Right atrium auricular region (tissue), 2 donors: ENCODE measurements at regions not wholly inside any gene's neighbourhood (a gene's known extent, or its start where the extent isn't known, plus 50 kb on each side); places are given as distances from the start of the nearest gene placed in this dataset.
A peak's percentile ranks its signal among the peaks of the same experiment; 100 is the strongest.

Experiments used
- DNase-seq: peaks from one replicate; pipeline ENCODE4 v3.0.0-alpha.2; 2019; ENCODE audit warnings: low spot score
- H3K27ac ChIP-seq, 2 donors: fragments of 200-600 bp; sonication (generic); 1 replicate in 1 of 2; 2 replicates in 1 of 2; pipeline ENCODE4 v1.5.1; 2016 to 2019
- H3K27me3 ChIP-seq, 2 donors: fragments of 200-600 bp; sonication (generic); one replicate each; pipeline versions ENCODE4 v1.5.1 to v1.6.0; 2017 to 2019
- H3K36me3 ChIP-seq: fragments of 200-600 bp; sonication (generic); one replicate; pipeline ENCODE4 v1.5.1; 2016
- H3K4me1 ChIP-seq, 2 donors: fragments of 200-600 bp; sonication (generic); one replicate each; pipeline versions ENCODE4 v1.5.1 to v1.6.0; 2017 to 2019
- H3K4me3 ChIP-seq, 2 donors: fragments of 200-600 bp; sonication (generic); 1 replicate in 1 of 2; 2 replicates in 1 of 2; pipeline ENCODE4 v1.5.1; 2017 to 2019; ENCODE audit warnings: mild to moderate bottlenecking in 1 of 2, moderate library complexity in 1 of 2
- H3K9me3 ChIP-seq, 2 donors: fragments of 200-600 bp; sonication (generic); one replicate each; pipeline ENCODE4 v1.5.1; 2019
- CTCF ChIP-seq, 2 donors: fragments of 200-600 bp; sonication (generic); IDR thresholded peaks; one replicate each; pipeline ENCODE4 v1.5.1; 2019; ENCODE audit warnings: antibody characterized with exemption in 2 of 2

- H3K36me3 ChIP-seq: no peaks in the 10 kb centered on the region
- H3K27me3 ChIP-seq: no peaks in the 10 kb centered on the region
- H3K4me1 ChIP-seq: peaks cover 0 to 37% of the 10 kb centered on the region in 2 donors
- H3K9me3 ChIP-seq: no peaks in the 10 kb centered on the region
- no peak for TF ChIP-seq CTCF (IDR thresholded peaks at IDR 0.05)
- no peak for DNase-seq
- no peak overlapping the region for H3K27ac ChIP-seq
- H3K4me3 ChIP-seq: no peak overlapping the region
Observed at GRCh38 chr15:69590932-69591524, 138.4 kb downstream of the RPLP1 start.

GRCh38 chr15:69591905-69592508 lies 139.4 kb downstream of the RPLP1 start:
- DNase-seq: no peak
- H3K27ac ChIP-seq: no peak overlapping the region
- H3K27me3 ChIP-seq: no peaks in the 10 kb centered on the region
- no peak overlapping the region for H3K4me3 ChIP-seq
- no peak for TF ChIP-seq CTCF (IDR thresholded peaks at IDR 0.05)
- peaks cover 0 to 40% of the 10 kb centered on the region in 2 donors for H3K4me1 ChIP-seq
- H3K36me3 ChIP-seq: no peaks in the 10 kb centered on the region
- H3K9me3 ChIP-seq: no peaks in the 10 kb centered on the region

- Histone ChIP-seq H3K27me3 (no peaks in the 10 kb centered on the region), H3K9me3 (no peaks in the 10 kb centered on the region), H3K36me3 (no peaks in the 10 kb centered on the region), H3K4me3 (no peak overlapping the region), H3K27ac (no peak overlapping the region), H3K4me1 (peaks cover 0 to 34% of the 10 kb centered on the region in 2 donors)
- DNase-seq: no peak
- TF ChIP-seq CTCF (IDR thresholded peaks at IDR 0.05): no peak
Observed at GRCh38 chr15:69592954-69593353, 140.3 kb downstream of the RPLP1 start.

GRCh38 chr15:69593488-69593887 lies 140.9 kb downstream of the RPLP1 start:
- Histone ChIP-seq H3K27me3 (no peaks in the 10 kb centered on the region), H3K9me3 (no peaks in the 10 kb centered on the region), H3K4me1 (peaks cover 0 to 29% of the 10 kb centered on the region in 2 donors), H3K36me3 (no peaks in the 10 kb centered on the region), H3K27ac (no peak overlapping the region), H3K4me3 (no peak overlapping the region)
- DNase-seq: no peak
- TF ChIP-seq CTCF (IDR thresholded peaks at IDR 0.05): no peak

- Histone ChIP-seq H3K27me3 (no peaks in the 10 kb centered on the region), H3K27ac (peak overlapping the region; percentile 75 to 81), H3K4me3 (no peak overlapping the region), H3K9me3 (no peaks in the 10 kb centered on the region), H3K4me1 (peaks cover 0 to 27% of the 10 kb centered on the region in 2 donors), H3K36me3 (no peaks in the 10 kb centered on the region)
- no peak for TF ChIP-seq CTCF (IDR thresholded peaks at IDR 0.05)
- DNase-seq: peak; percentile 68
Observed at GRCh38 chr15:69593981-69594966, 141.7 kb downstream of the RPLP1 start.
